Neural cell (in vitro differentiated cells): ENCODE measurements at regions not wholly inside any gene's neighbourhood (a gene's known extent, or its start where the extent isn't known, plus 50 kb on each side); places are given as distances from the start of the nearest gene placed in this dataset.

ENCODE experiments used
- EP300 ChIP-seq: fragments of 450-650 bp; conservative IDR thresholded peaks from 2 replicates; pipeline ENCODE4 v1.6.1; 2014; ENCODE audit warnings: antibody characterized with exemption, mild to moderate bottlenecking, moderate library complexity; ENCODE audit not compliant: poor library complexity, severe bottlenecking
- EZH2 ChIP-seq: fragments of 200-600, 300-800 bp; shearing (Covaris generic), sonication (generic); IDR thresholded peaks from 2 replicates; pipeline ENCODE4 v1.6.1; 2014; ENCODE audit warnings: antibody characterized with exemption, low read length, borderline replicate concordance, mild to moderate bottlenecking; ENCODE audit not compliant: insufficient read depth, poor library complexity, severe bottlenecking
- MXI1 ChIP-seq: fragments of 450-650 bp; conservative IDR thresholded peaks from 2 replicates; pipeline ENCODE4 v1.6.1; 2014; ENCODE audit warnings: antibody characterized with exemption, mild to moderate bottlenecking; ENCODE audit not compliant: poor library complexity, severe bottlenecking
- POLR2AphosphoS5 ChIP-seq: IDR thresholded peaks from 2 replicates; pipeline ENCODE4 v1.6.1; 2012
- RAD21 ChIP-seq: fragments of 450-650 bp; conservative IDR thresholded peaks from 2 replicates; pipeline ENCODE4 v1.6.1; 2014; ENCODE audit warnings: antibody characterized with exemption, mild to moderate bottlenecking, moderate library complexity
- TAF1 ChIP-seq: IDR thresholded peaks from 2 replicates; pipeline ENCODE4 v1.6.1; 2012; ENCODE audit warnings: low read depth
- TF ChIP-seq, protein P1 (sequence below): fragments of 450-650 bp; IDR thresholded peaks from 2 replicates; pipeline ENCODE4 v1.5.1; 2014; ENCODE audit warnings: antibody characterized with exemption, mild to moderate bottlenecking, moderate library complexity; ENCODE audit not compliant: poor library complexity, severe bottlenecking
- TF ChIP-seq, protein P2 (sequence below): IDR thresholded peaks from 2 replicates; pipeline ENCODE4 v1.6.1; 2012; ENCODE audit warnings: borderline replicate concordance

DNA sequence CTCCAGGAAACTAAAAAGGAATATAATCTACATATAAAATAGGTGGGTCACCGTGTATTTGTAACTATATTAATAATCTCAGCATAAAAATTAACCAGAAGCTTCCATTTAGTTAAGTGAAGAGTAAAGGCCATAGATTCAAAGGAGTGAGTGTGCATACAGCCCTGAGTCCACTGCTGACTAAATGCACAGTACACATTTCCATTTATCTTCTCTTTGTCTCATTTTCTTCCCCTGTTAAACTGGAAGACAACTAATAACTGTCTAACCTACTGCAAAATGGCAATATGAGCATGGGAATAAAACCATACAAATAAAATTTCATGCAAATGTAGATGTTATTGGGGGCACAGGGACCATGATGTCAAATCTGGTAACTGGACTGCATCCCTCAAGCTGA lies 59.9 kb upstream of the DAB2 start:
- TF ChIP-seq, protein P1, sequence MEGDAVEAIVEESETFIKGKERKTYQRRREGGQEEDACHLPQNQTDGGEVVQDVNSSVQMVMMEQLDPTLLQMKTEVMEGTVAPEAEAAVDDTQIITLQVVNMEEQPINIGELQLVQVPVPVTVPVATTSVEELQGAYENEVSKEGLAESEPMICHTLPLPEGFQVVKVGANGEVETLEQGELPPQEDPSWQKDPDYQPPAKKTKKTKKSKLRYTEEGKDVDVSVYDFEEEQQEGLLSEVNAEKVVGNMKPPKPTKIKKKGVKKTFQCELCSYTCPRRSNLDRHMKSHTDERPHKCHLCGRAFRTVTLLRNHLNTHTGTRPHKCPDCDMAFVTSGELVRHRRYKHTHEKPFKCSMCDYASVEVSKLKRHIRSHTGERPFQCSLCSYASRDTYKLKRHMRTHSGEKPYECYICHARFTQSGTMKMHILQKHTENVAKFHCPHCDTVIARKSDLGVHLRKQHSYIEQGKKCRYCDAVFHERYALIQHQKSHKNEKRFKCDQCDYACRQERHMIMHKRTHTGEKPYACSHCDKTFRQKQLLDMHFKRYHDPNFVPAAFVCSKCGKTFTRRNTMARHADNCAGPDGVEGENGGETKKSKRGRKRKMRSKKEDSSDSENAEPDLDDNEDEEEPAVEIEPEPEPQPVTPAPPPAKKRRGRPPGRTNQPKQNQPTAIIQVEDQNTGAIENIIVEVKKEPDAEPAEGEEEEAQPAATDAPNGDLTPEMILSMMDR: no peak
- no peak for TF ChIP-seq MXI1
- TF ChIP-seq POLR2AphosphoS5: no peak
- TF ChIP-seq TAF1: no peak
- no peak for TF ChIP-seq RAD21
- TF ChIP-seq, protein P2, sequence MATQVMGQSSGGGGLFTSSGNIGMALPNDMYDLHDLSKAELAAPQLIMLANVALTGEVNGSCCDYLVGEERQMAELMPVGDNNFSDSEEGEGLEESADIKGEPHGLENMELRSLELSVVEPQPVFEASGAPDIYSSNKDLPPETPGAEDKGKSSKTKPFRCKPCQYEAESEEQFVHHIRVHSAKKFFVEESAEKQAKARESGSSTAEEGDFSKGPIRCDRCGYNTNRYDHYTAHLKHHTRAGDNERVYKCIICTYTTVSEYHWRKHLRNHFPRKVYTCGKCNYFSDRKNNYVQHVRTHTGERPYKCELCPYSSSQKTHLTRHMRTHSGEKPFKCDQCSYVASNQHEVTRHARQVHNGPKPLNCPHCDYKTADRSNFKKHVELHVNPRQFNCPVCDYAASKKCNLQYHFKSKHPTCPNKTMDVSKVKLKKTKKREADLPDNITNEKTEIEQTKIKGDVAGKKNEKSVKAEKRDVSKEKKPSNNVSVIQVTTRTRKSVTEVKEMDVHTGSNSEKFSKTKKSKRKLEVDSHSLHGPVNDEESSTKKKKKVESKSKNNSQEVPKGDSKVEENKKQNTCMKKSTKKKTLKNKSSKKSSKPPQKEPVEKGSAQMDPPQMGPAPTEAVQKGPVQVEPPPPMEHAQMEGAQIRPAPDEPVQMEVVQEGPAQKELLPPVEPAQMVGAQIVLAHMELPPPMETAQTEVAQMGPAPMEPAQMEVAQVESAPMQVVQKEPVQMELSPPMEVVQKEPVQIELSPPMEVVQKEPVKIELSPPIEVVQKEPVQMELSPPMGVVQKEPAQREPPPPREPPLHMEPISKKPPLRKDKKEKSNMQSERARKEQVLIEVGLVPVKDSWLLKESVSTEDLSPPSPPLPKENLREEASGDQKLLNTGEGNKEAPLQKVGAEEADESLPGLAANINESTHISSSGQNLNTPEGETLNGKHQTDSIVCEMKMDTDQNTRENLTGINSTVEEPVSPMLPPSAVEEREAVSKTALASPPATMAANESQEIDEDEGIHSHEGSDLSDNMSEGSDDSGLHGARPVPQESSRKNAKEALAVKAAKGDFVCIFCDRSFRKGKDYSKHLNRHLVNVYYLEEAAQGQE: no peak
- no peak for TF ChIP-seq EZH2
- TF ChIP-seq EP300: no peak
